IMR-90 (cell line): ENCODE measurements at regions not wholly inside any gene's neighbourhood (a gene's known extent, or its start where the extent isn't known, plus 50 kb on each side); places are given as distances from the start of the nearest gene placed in this dataset.
A peak's percentile ranks its signal among the peaks of the same experiment; 100 is the strongest.

Experiments used
- ATAC-seq: fragments of 200-7000 bp; cut with Tn5 transposase; 2 replicates; pipeline ENCODE4 v1.9.1; 2020; ENCODE audit warnings: low read depth, mild to moderate bottlenecking, moderate library complexity
- BruUV-seq: library from RNA; stranded (reverse); fragments of 400-500 nt; replicated peaks from 2 replicates; lab custom pipeline; 2021; lab: Mats Ljungman, UMichigan
- CTCF ChIA-PET: fragments of 300-600 bp; formaldehyde crosslinking; extraction: SDS; loops from one replicate; lab custom pipeline; 2021; ENCODE audit warnings: antibody characterized with exemption; lab: Yijun Ruan, JAX
- POLR2A ChIA-PET: fragments of 300-600 bp; sonication (Branson Sonifier 250); formaldehyde crosslinking; loops from one replicate; lab custom pipeline; 2022; ENCODE audit warnings: antibody characterized with exemption; ENCODE audit not compliant: unreplicated experiment; lab: Charles Lee
- DNase-seq: peaks from one replicate; pipeline ENCODE4 v3.0.0; 2013
- H2AFZ ChIP-seq: replicated peaks from 2 replicates; pipeline ENCODE3; 2013; ENCODE audit warnings: low read length, mild to moderate bottlenecking; ENCODE audit not compliant: poor library complexity
- H2AK5ac ChIP-seq: 2 replicates; pipeline ENCODE4 v1.6.1; 2013; ENCODE audit warnings: low read depth, low read length, inconsistent platforms
- H2AK9ac ChIP-seq: replicated peaks from 2 replicates; pipeline ENCODE3; 2013; ENCODE audit warnings: mild to moderate bottlenecking, low read depth, low read length, moderate library complexity; ENCODE audit not compliant: poor library complexity
- H2BK120ac ChIP-seq: 2 replicates; pipeline ENCODE4 v1.6.1; 2013; ENCODE audit warnings: low read depth, low read length, inconsistent platforms
- H2BK15ac ChIP-seq: 3 replicates; pipeline ENCODE4 v1.6.1; 2013; ENCODE audit warnings: low read depth, low read length, inconsistent platforms
- H2BK20ac ChIP-seq: 2 replicates; pipeline ENCODE4 v1.6.1; 2013; ENCODE audit warnings: low read depth, mild to moderate bottlenecking, inconsistent platforms, low read length, moderate library complexity
- H2BK5ac ChIP-seq: 2 replicates; pipeline ENCODE4 v1.6.1; 2013; ENCODE audit warnings: mild to moderate bottlenecking, low read depth, low read length, inconsistent platforms; ENCODE audit not compliant: poor library complexity, severe bottlenecking
- H3K14ac ChIP-seq: replicated peaks from 2 replicates; pipeline ENCODE4 v1.6.1; 2013; ENCODE audit warnings: low read depth, low read length, inconsistent platforms
- H3K18ac ChIP-seq: 2 replicates; pipeline ENCODE4 v1.6.1; 2013; ENCODE audit warnings: low read depth, low read length, control low read depth
- H3K23ac ChIP-seq: 2 replicates; pipeline ENCODE4 v1.6.1; 2013; ENCODE audit warnings: low read depth, low read length, inconsistent platforms
- H3K27ac ChIP-seq: 2 replicates; pipeline ENCODE4 v1.5.1; 2013; ENCODE audit warnings: mild to moderate bottlenecking, control low read depth, low read length; ENCODE audit not compliant: insufficient read depth
- H3K27me3 ChIP-seq: 2 replicates; pipeline ENCODE4 v1.6.1; 2013; ENCODE audit warnings: low read length; ENCODE audit not compliant: control insufficient read depth, insufficient read depth
- H3K36me3 ChIP-seq: 2 replicates; pipeline ENCODE4 v1.6.1; 2013; ENCODE audit warnings: low read length, mixed read lengths; ENCODE audit not compliant: control insufficient read depth, insufficient read depth
- H3K4ac ChIP-seq: 2 replicates; pipeline ENCODE4 v1.6.1; 2013; ENCODE audit warnings: low read depth, low read length, inconsistent platforms
- H3K4me1 ChIP-seq: 2 replicates; pipeline ENCODE4 v1.6.1; 2013; ENCODE audit warnings: low read length, mixed read lengths; ENCODE audit not compliant: control insufficient read depth, insufficient read depth
- H3K4me2 ChIP-seq: 2 replicates; pipeline ENCODE4 v1.6.1; 2013; ENCODE audit warnings: low read depth, mild to moderate bottlenecking, control low read depth, low read length, moderate library complexity
- H3K4me3 ChIP-seq: 2 replicates; pipeline ENCODE4 v1.5.1; 2013; ENCODE audit warnings: low read depth, mild to moderate bottlenecking, control low read depth, low read length, moderate library complexity; ENCODE audit not compliant: insufficient read depth
- H3K56ac ChIP-seq: 2 replicates; pipeline ENCODE4 v1.6.1; 2013; ENCODE audit warnings: low read length, inconsistent platforms; ENCODE audit not compliant: insufficient read depth; ENCODE audit errors: extremely low read depth
- H3K79me1 ChIP-seq, 2 experiments: 2 replicates each; pipeline ENCODE4 v1.6.1; 2013; ENCODE audit warnings: low read length in 2 of 2, inconsistent platforms in 1 of 2, low read depth in 1 of 2
- H3K9ac ChIP-seq: 2 replicates; pipeline ENCODE4 v1.6.1; 2013; ENCODE audit warnings: low read depth, low read length, control low read depth
- H3K9me1 ChIP-seq: 2 replicates; pipeline ENCODE4 v1.6.1; 2013; ENCODE audit warnings: low read length, inconsistent platforms; ENCODE audit not compliant: insufficient read depth
- H3K9me3 ChIP-seq: 2 replicates; pipeline ENCODE4 v1.6.1; 2013; ENCODE audit warnings: low read length; ENCODE audit not compliant: control insufficient read depth, insufficient read depth
- H4K20me1 ChIP-seq: 2 replicates; pipeline ENCODE4 v1.6.1; 2013; ENCODE audit warnings: low read length, inconsistent platforms; ENCODE audit not compliant: insufficient read depth
- H4K5ac ChIP-seq: 2 replicates; pipeline ENCODE4 v1.6.1; 2013; ENCODE audit warnings: mild to moderate bottlenecking, low read depth, low read length, control low read depth
- H4K8ac ChIP-seq, 2 experiments: 2 replicates each; pipeline ENCODE4 v1.6.1; 2013; ENCODE audit warnings: low read depth in 2 of 2, low read length in 2 of 2, control low read depth in 1 of 2, inconsistent platforms in 1 of 2
- H4K91ac ChIP-seq: 2 replicates; pipeline ENCODE4 v1.6.1; 2013; ENCODE audit warnings: low read depth, low read length, inconsistent platforms; ENCODE audit not compliant: insufficient read depth
- BHLHE40 ChIP-seq: fragments of 150-350 bp; IDR thresholded peaks from 2 replicates; pipeline ENCODE4 v1.6.1; 2016; ENCODE audit warnings: mild to moderate bottlenecking, low read depth, low read length
- CEBPB ChIP-seq: IDR thresholded peaks from 2 replicates; pipeline ENCODE4 v1.6.1; 2012; ENCODE audit warnings: low read depth, low read length, improper control_type of control experiment
- MAZ ChIP-seq: IDR thresholded peaks from 2 replicates; pipeline ENCODE4 v1.6.1; 2012; ENCODE audit warnings: low read depth, mild to moderate bottlenecking, low read length, improper control_type of control experiment, moderate library complexity, borderline replicate concordance
- NFE2L2 ChIP-seq: fragments of 150-350 bp; IDR thresholded peaks from 2 replicates; pipeline ENCODE4 v1.6.1; 2016; ENCODE audit warnings: low read depth, mild to moderate bottlenecking, low read length
- RAD21 ChIP-seq: IDR thresholded peaks from 2 replicates; pipeline ENCODE4 v1.6.1; 2012; ENCODE audit warnings: low read length, improper control_type of control experiment
- SMC3 ChIP-seq: fragments of 150-350 bp; IDR thresholded peaks from 2 replicates; pipeline ENCODE4 v1.6.1; 2016; ENCODE audit warnings: low read depth, mild to moderate bottlenecking, antibody characterized with exemption, low read length, moderate library complexity
- WGBS, 2 experiments: methylation state at CpG; one replicate each; pipeline versions ENCODE4 v1.1.5 to v1.1.7; 2013; ENCODE audit warnings: missing lambda C conversion rate in 2 of 2; ENCODE audit not compliant: insufficient read length in 1 of 2; ENCODE audit errors: extremely low coverage in 2 of 2; 5-methylcytosine and 5-hydroxymethylcytosine counted together
- dilution Hi-C: fragments of 300-500 bp; cut with HindIII; formaldehyde crosslinking; loops from one replicate; pipeline ENCODE4 v1.14.3; 2018; ENCODE audit warnings: low sequenced_read_pairs; ENCODE audit not compliant: unreplicated experiment
- in situ Hi-C: fragments of 300-500 bp; cut with MboI; formaldehyde crosslinking; loops from 3 replicates; pipeline ENCODE4 v1.14.3; 2019; ENCODE audit warnings: low sequenced_read_pairs, inconsistent platforms, mixed read lengths
- intact Hi-C: fragments of 100-400 bp; cut with micrococcal nuclease; formaldehyde crosslinking; loops from 2 replicates; pipeline ENCODE4 v1.10.0; 2022
- TF ChIP-seq, protein P1 (sequence below): conservative IDR thresholded peaks from 2 replicates; pipeline ENCODE4 v1.5.1; 2012; ENCODE audit warnings: mild to moderate bottlenecking, low read depth, low read length, improper control_type of control experiment

GRCh38 chr7:127504715-127505114 lies 80.7 kb downstream of the GCC1 start:
- Histone ChIP-seq H3K14ac (no peak overlapping the region), H2BK15ac (no peak overlapping the region), H2AFZ (no peak overlapping the region), H2BK20ac (no peak overlapping the region), H3K79me1 (no peaks in the 10 kb centered on the region), H2AK5ac (no peak overlapping the region), H3K9me1 (no peaks in the 10 kb centered on the region), H2BK120ac (no peak overlapping the region), H4K91ac (no peak overlapping the region), H3K56ac (no peak overlapping the region), H3K4me3 (no peak overlapping the region), H2AK9ac (no peak overlapping the region), H3K4me2 (no peak overlapping the region), H3K9ac (no peak overlapping the region), H3K18ac (no peak overlapping the region), H3K27ac (no peak overlapping the region), H4K8ac (no peak overlapping the region), H3K9me3 (no peaks in the 10 kb centered on the region), H3K36me3 (no peaks in the 10 kb centered on the region), H4K5ac (no peak overlapping the region), H3K4me1 (no peaks in the 10 kb centered on the region), H3K27me3 (no peaks in the 10 kb centered on the region), H4K20me1 (no peaks in the 10 kb centered on the region), H3K4ac (no peak overlapping the region), H3K23ac (no peak overlapping the region), H2BK5ac (no peak overlapping the region)
- in situ Hi-C loops: loop anchor here (25.0 kb wide), 1 partner anchor 692 kb away; no protein-coding TSS in a partner anchor
- DNase-seq: peak; percentile 4
- dilution Hi-C loops: no loop called here
- ChIA-PET CTCF (interaction anchor here (0.7 kb wide), 1 partner anchor 705 kb away, joined by 3 read pairs; no protein-coding TSS in a partner anchor), POLR2A (no interaction called here)
- TF ChIP-seq MAZ: no peak
- TF ChIP-seq, protein P1, sequence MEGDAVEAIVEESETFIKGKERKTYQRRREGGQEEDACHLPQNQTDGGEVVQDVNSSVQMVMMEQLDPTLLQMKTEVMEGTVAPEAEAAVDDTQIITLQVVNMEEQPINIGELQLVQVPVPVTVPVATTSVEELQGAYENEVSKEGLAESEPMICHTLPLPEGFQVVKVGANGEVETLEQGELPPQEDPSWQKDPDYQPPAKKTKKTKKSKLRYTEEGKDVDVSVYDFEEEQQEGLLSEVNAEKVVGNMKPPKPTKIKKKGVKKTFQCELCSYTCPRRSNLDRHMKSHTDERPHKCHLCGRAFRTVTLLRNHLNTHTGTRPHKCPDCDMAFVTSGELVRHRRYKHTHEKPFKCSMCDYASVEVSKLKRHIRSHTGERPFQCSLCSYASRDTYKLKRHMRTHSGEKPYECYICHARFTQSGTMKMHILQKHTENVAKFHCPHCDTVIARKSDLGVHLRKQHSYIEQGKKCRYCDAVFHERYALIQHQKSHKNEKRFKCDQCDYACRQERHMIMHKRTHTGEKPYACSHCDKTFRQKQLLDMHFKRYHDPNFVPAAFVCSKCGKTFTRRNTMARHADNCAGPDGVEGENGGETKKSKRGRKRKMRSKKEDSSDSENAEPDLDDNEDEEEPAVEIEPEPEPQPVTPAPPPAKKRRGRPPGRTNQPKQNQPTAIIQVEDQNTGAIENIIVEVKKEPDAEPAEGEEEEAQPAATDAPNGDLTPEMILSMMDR: peak; percentile 48
- no peak for TF ChIP-seq BHLHE40
- TF ChIP-seq NFE2L2: no peak
- TF ChIP-seq CEBPB: no peak
- peak; percentile 46 for TF ChIP-seq RAD21
- peak; percentile 38 for TF ChIP-seq SMC3
- no CpG with 5 or more reads among the region's 4 CpGs for WGBS, 2 experiments
- no peak; the same call in 1 of the 2 replicates for ATAC-seq
- intact Hi-C loops: loop anchor here (10.0 kb wide), 1 partner anchor 710 kb away; no protein-coding TSS in a partner anchor
- no TSS peak for BruUV-seq
